KMS-11 (cell line): ENCODE measurements at regions not wholly inside any gene's neighbourhood (a gene's known extent, or its start where the extent isn't known, plus 50 kb on each side); places are given as distances from the start of the nearest gene placed in this dataset.
"Not testable (repeated sequence)": the region's sequence is repeated elsewhere in the genome, so short reads cannot be mapped to it uniquely, and the experiment has no call there.

Experiments
- H2AFZ ChIP-seq: fragments of 200-600 bp; sonication (generic); 2 replicates; pipeline ENCODE4 v1.6.1; 2016; ENCODE audit warnings: antibody characterized with exemption, mixed run types, low read depth
- H3K27ac ChIP-seq: fragments of 200-600 bp; sonication (generic); 2 replicates; pipeline ENCODE4 v1.6.1; 2016; ENCODE audit warnings: mild to moderate bottlenecking, mixed run types
- H3K27me3 ChIP-seq: fragments of 200-600 bp; sonication (generic); 2 replicates; pipeline ENCODE4 v1.6.1; 2017; ENCODE audit warnings: mild to moderate bottlenecking, low read depth, mixed run types, moderate library complexity; ENCODE audit not compliant: insufficient read depth
- H3K36me3 ChIP-seq: fragments of 200-600 bp; sonication (generic); 2 replicates; pipeline ENCODE4 v1.6.1; 2017; ENCODE audit warnings: mild to moderate bottlenecking, mixed run types; ENCODE audit not compliant: insufficient read depth
- H3K4me1 ChIP-seq: fragments of 200-600 bp; sonication (generic); 2 replicates; pipeline ENCODE4 v1.6.1; 2016; ENCODE audit warnings: mild to moderate bottlenecking, low read depth, mixed run types; ENCODE audit not compliant: poor library complexity, severe bottlenecking
- H3K4me2 ChIP-seq: fragments of 200-600 bp; sonication (generic); 2 replicates; pipeline ENCODE4 v1.7.0; 2016; ENCODE audit warnings: mild to moderate bottlenecking, mixed run types
- H3K4me3 ChIP-seq: fragments of 200-600 bp; sonication (generic); IDR thresholded peaks from 2 replicates; pipeline ENCODE4 v1.6.1; 2017; ENCODE audit warnings: low read depth, low read length, mixed read lengths; ENCODE audit not compliant: insufficient read depth
- H3K79me2 ChIP-seq: fragments of 200-600 bp; sonication (generic); 2 replicates; pipeline ENCODE4 v1.6.1; 2016; ENCODE audit warnings: low read depth, mixed run types; ENCODE audit not compliant: insufficient read depth
- H3K9ac ChIP-seq: fragments of 200-600 bp; sonication (generic); 2 replicates; pipeline ENCODE4 v1.6.1; 2016; ENCODE audit warnings: mild to moderate bottlenecking, mixed run types
- H4K20me1 ChIP-seq: fragments of 200-600 bp; sonication (generic); 2 replicates; pipeline ENCODE4 v1.6.1; 2016; ENCODE audit warnings: mild to moderate bottlenecking, mixed run types; ENCODE audit not compliant: insufficient read depth
- TF ChIP-seq, protein P1 (sequence below): fragments of 200-600 bp; sonication (generic); conservative IDR thresholded peaks from 2 replicates; pipeline ENCODE4 v1.6.1; 2017; ENCODE audit warnings: low read depth, mild to moderate bottlenecking, antibody characterized with exemption, low read length, moderate library complexity, mixed read lengths

DNA sequence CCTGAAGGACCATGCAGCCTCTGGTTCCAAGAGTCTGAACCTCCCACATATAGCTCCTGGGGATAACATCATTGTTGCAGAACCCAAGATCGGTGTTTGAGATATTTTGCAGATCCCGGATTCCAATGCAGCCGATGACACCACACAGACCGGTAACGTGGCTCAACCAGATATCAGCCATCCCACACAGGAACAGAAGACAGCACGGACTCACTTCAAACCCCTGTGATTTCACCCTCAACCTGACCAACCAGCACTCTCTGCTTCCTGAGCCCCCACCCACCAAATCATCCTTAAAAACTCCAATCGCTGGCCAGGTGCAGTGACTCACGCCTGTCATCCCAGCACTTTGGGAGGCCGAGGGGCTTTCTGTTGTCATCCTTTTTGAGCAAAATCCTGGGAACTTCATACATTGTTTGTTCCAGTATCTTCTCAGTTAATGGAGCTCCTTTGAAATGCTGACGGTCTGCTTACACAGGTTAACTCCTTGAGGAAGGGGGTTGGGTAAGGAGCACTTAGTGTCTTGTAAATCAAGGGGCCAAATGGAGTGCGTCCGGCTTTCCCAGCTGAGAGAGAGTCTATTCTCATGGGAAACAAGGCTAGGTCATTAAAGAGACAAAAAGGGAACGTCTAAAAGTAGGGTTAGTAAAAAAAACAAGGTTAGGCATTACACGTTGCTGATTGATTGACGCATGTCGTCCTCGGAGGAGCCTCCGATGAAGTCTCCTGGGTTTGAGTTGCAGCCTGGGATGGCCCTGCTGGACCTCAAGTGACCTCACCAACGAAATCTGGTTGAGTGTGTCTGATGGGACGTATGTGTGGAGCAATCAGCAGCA lies 230.4 kb downstream of the CRLF2 start:
- Histone ChIP-seq H3K79me2 (no peaks in the 10 kb centered on the region), H2AFZ (no peak overlapping the region), H3K4me2 (no peak overlapping the region), H3K4me3 (no peak overlapping the region), H3K27ac (no peak overlapping the region), H3K4me1 (no peaks in the 10 kb centered on the region), H3K27me3 (no peaks in the 10 kb centered on the region), H4K20me1 (no peaks in the 10 kb centered on the region), H3K36me3 (no peaks in the 10 kb centered on the region), H3K9ac (no peak overlapping the region)
- TF ChIP-seq, protein P1, sequence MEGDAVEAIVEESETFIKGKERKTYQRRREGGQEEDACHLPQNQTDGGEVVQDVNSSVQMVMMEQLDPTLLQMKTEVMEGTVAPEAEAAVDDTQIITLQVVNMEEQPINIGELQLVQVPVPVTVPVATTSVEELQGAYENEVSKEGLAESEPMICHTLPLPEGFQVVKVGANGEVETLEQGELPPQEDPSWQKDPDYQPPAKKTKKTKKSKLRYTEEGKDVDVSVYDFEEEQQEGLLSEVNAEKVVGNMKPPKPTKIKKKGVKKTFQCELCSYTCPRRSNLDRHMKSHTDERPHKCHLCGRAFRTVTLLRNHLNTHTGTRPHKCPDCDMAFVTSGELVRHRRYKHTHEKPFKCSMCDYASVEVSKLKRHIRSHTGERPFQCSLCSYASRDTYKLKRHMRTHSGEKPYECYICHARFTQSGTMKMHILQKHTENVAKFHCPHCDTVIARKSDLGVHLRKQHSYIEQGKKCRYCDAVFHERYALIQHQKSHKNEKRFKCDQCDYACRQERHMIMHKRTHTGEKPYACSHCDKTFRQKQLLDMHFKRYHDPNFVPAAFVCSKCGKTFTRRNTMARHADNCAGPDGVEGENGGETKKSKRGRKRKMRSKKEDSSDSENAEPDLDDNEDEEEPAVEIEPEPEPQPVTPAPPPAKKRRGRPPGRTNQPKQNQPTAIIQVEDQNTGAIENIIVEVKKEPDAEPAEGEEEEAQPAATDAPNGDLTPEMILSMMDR: no peak

DNA sequence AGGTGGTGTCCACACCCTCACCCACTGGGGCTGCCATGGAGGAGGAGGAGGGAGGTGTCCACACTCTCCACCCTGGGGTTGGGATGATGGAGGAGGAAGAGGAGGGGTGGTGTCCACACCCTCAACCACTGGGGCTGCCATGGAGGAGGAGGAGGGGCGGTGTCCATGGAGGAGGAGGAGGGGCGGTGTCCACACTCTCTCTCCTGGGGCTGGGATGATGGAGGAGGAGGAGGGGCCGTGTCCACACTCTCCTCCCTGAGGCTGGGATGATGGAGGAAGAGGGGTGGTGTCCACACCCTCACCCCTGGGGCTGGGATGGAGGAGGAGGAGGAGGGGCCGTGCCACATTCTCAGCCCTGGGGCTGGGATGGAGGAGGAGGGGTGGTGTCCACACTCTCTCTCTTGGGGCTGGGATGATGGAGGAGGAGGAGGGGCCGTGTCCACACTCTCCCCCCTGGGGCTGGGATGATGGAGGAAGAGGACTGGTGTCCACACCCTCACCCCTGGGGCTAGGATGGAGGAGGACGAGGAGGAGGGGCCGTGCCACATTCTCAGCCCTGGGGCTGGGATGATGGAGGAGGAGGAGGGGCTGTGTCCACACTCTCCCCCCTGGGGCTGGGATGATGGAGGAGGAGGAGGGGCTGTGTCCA lies 231.7 kb downstream of the CRLF2 start:
- Histone ChIP-seq H3K4me2 (no peak overlapping the region), H3K4me3 (no peak overlapping the region)

DNA sequence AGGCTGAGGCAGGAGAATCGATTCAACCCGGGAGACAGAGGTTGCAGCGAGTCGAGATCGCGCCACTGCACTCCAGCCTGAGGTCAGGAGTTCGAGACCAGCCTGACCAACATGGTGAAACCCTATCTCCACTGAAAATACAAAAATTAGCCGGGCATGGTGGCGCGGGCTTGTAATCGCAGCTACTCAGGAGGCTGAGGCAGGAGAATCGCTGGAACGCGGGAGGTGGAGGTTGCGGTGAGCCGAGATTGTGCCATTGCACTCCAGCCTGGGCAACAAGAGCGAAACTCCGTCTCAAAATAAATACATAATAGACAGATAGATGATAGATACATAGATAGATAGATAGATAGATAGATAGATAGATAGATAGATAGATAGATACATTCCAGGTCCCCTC lies 233.3 kb downstream of the CRLF2 start:
- not testable (repeated sequence) for H4K20me1 ChIP-seq, H2AFZ ChIP-seq, H3K36me3 ChIP-seq, H3K9ac ChIP-seq, H3K27me3 ChIP-seq, H3K27ac ChIP-seq, H3K4me2 ChIP-seq, H3K79me2 ChIP-seq, H3K4me1 ChIP-seq, H3K4me3 ChIP-seq

More for the DNA sequence above, 231.7 kb downstream of the CRLF2 start:
- Histone ChIP-seq H3K36me3 (no peaks in the 10 kb centered on the region), H2AFZ (no peak overlapping the region), H3K9ac (no peak overlapping the region), H3K27ac (no peak overlapping the region), H3K27me3 (no peaks in the 10 kb centered on the region), H3K4me1 (no peaks in the 10 kb centered on the region), H3K79me2 (no peaks in the 10 kb centered on the region), H4K20me1 (no peaks in the 10 kb centered on the region)
- TF ChIP-seq, protein P1: no peak

DNA sequence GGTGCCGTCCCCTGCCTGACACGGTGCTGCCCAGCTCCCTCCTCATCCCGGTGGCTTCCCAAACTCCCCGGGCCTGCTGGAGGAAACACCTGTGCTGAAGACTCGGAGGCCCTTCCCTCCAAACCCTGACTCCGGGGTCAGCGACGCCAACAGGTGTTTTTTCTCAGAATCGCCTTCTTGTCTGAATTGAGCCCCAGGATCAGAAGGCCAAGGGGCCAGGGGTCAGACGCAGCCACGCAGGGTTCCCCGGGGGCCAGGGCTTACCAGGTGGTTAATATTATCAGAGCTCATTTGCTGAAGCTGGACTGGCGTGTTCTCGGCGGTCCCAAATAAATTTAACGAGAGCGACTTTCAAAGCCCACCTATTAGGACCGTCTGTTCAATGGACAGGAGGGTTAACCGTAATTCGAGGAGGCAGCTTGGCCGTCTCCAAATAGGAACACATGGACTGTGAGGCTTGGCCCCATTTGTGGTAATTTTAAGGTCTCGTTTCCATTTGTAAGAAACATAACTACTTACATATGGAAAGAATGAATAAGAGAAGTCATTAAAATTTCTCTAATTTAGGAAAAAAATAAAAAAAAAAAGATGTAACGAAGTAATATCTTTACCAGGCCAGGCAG lies 239.3 kb downstream of the CRLF2 start:
- no peaks in the 10 kb centered on the region for H3K79me2 ChIP-seq
- no peaks in the 10 kb centered on the region for H3K27me3 ChIP-seq
- H3K36me3 ChIP-seq: no peaks in the 10 kb centered on the region
- no peaks in the 10 kb centered on the region for H4K20me1 ChIP-seq
- H3K4me3 ChIP-seq: no peak overlapping the region
- H3K9ac ChIP-seq: no peak overlapping the region
- H3K4me2 ChIP-seq: no peak overlapping the region
- no peaks in the 10 kb centered on the region for H3K4me1 ChIP-seq
- H2AFZ ChIP-seq: no peak overlapping the region
- H3K27ac ChIP-seq: no peak overlapping the region
- TF ChIP-seq, protein P1: no peak
